ENCODE measurements at regions not wholly inside any gene's neighbourhood (a gene's known extent, or its start where the extent isn't known, plus 50 kb on each side); places are given as distances from the start of the nearest gene placed in this dataset.

DNA sequence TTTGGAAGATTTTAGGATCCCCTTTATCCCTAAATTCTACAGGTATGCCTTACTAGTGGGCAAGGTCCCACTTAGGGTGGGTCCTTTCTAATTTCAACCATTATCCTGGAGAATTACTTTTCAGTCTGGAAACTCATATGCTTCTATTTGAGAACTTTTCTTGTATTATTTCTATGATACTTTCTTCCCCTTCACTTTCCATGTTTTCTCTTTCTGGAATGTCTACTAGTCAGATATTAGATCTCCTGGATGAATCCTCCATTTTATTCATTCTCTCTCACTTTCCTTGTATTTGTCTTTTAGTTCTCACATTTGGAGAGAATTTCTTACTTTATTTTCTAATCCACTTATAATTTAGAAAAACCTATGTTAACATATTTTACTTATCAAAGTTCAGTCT, 83.9 kb upstream of the SIPA1L2 start:
- Histone ChIP-seq H3K27ac (ENCODE audit: extremely low read depth, low read depth, low read length) (no peak overlapping the region), H3K27me3 (ENCODE audit: control insufficient read depth in 2 of 2, insufficient read depth in 2 of 2, low read length in 2 of 2) (no peaks in the 10 kb centered on the region), H3K4me2 (ENCODE audit: insufficient read depth, low read length) (no peak overlapping the region), H3K9me1 (ENCODE audit: control insufficient read depth, insufficient read depth, low read length) (no peaks in the 10 kb centered on the region), H4K20me1 (replicated peaks; ENCODE audit: control insufficient read depth, insufficient read depth, low read length) (no peaks in the 10 kb centered on the region), H3K36me3 (ENCODE audit: control insufficient read depth, insufficient read depth, low read length) (no peaks in the 10 kb centered on the region), H2AFZ (ENCODE audit: low read depth, low read length) (no peak overlapping the region), H3K4me3 (no peak overlapping the region), H3K79me2 (ENCODE audit: control insufficient read depth, insufficient read depth, low read length) (no peaks in the 10 kb centered on the region), H3K4me1 (replicated peaks in 1 of 2; ENCODE audit: control insufficient read depth in 2 of 2, insufficient read depth in 2 of 2, low read length in 2 of 2) (no peaks in the 10 kb centered on the region), H3K9me3 (replicated peaks; ENCODE audit: control insufficient read depth, insufficient read depth, low read depth, low read length) (no peaks in the 10 kb centered on the region), H3K9ac (ENCODE audit: insufficient read depth in 1 of 2, low read depth in 2 of 2, low read length in 2 of 2) (no peak overlapping the region)
- TF ChIP-seq TAF7 (tag; IDR thresholded peaks at IDR 0.05): no peak
- ChIA-PET POLR2A (no interaction called here), CTCF (ENCODE audit: low intra/inter-chr PET ratio) (no interaction called here)
- in situ Hi-C loops (cut with MboI): no loop called here
- BruUV-seq (replicated peaks): no TSS peak
- ATAC-seq (no peak), DNase-seq (ENCODE audit: extremely low read depth in 1 of 4, low spot score in 3 of 4) (no peak), FAIRE-seq (no peak)
- intact Hi-C loops (cut with micrococcal nuclease): no loop called here

DNA sequence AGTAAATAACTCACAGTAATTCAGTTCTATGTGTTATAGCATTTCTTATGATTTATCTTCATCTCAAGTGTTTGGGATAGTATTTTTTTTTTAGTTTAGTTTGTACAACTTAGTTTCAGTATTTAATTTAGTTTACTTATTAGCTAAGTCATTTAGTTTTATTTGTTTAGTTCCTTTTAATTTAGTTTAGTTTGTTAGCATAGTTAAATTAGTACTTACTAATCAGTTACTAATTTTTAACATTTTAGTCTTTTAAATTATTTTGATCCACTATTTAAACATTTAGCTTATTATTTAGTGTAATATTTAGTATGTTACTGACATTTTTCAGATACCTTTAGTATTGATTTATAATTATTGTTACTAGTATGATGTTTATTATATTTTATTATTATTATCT, 85.2 kb upstream of the SIPA1L2 start:
- Histone ChIP-seq H3K4me2 (ENCODE audit: insufficient read depth, low read length) (no peak overlapping the region), H3K4me3 (no peak overlapping the region), H4K20me1 (replicated peaks; ENCODE audit: control insufficient read depth, insufficient read depth, low read length) (no peaks in the 10 kb centered on the region), H3K9me3 (replicated peaks; ENCODE audit: control insufficient read depth, insufficient read depth, low read depth, low read length) (no peaks in the 10 kb centered on the region), H3K79me2 (ENCODE audit: control insufficient read depth, insufficient read depth, low read length) (no peaks in the 10 kb centered on the region), H3K27me3 (ENCODE audit: control insufficient read depth in 2 of 2, insufficient read depth in 2 of 2, low read length in 2 of 2) (no peaks in the 10 kb centered on the region), H3K9me1 (ENCODE audit: control insufficient read depth, insufficient read depth, low read length) (no peaks in the 10 kb centered on the region), H3K36me3 (ENCODE audit: control insufficient read depth, insufficient read depth, low read length) (no peaks in the 10 kb centered on the region), H3K9ac (ENCODE audit: insufficient read depth in 1 of 2, low read depth in 2 of 2, low read length in 2 of 2) (no peak overlapping the region), H2AFZ (ENCODE audit: low read depth, low read length) (no peak overlapping the region), H3K27ac (ENCODE audit: extremely low read depth, low read depth, low read length) (no peak overlapping the region), H3K4me1 (replicated peaks in 1 of 2; ENCODE audit: control insufficient read depth in 2 of 2, insufficient read depth in 2 of 2, low read length in 2 of 2) (no peaks in the 10 kb centered on the region)
- ATAC-seq (no peak), FAIRE-seq (no peak), DNase-seq (ENCODE audit: extremely low read depth in 1 of 4, low spot score in 3 of 4) (no peak)
- CTCF ChIA-PET (ENCODE audit: low intra/inter-chr PET ratio): interaction anchor here (0.6 kb wide), 1 partner anchor 148 kb away, joined by 4 read pairs; no protein-coding TSS in a partner anchor
- in situ Hi-C loops (cut with MboI) (no loop called here), intact Hi-C loops (cut with micrococcal nuclease) (no loop called here)
- POLR2A ChIA-PET: no interaction called here
- no TSS peak for BruUV-seq (replicated peaks)
- no peak for TF ChIP-seq MTA3 (IDR thresholded peaks at IDR 0.05; ENCODE audit: borderline replicate concordance)
- TF ChIP-seq POLR2G (IDR thresholded peaks at IDR 0.05; ENCODE audit: low read depth, low read length): no peak
- no peak for TF ChIP-seq XRCC3 (IDR thresholded peaks at IDR 0.05)
- TF ChIP-seq SFPQ (IDR thresholded peaks at IDR 0.05; ENCODE audit: low read depth, low read length): no peak
- no peak for TF ChIP-seq POLR2A (conservative IDR thresholded peaks at IDR 0.05)
- TF ChIP-seq, protein P1, sequence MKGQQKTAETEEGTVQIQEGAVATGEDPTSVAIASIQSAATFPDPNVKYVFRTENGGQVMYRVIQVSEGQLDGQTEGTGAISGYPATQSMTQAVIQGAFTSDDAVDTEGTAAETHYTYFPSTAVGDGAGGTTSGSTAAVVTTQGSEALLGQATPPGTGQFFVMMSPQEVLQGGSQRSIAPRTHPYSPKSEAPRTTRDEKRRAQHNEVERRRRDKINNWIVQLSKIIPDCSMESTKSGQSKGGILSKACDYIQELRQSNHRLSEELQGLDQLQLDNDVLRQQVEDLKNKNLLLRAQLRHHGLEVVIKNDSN (CRISPR knock-in tag; IDR thresholded peaks at IDR 0.05): no peak
- TF ChIP-seq, protein P2, sequence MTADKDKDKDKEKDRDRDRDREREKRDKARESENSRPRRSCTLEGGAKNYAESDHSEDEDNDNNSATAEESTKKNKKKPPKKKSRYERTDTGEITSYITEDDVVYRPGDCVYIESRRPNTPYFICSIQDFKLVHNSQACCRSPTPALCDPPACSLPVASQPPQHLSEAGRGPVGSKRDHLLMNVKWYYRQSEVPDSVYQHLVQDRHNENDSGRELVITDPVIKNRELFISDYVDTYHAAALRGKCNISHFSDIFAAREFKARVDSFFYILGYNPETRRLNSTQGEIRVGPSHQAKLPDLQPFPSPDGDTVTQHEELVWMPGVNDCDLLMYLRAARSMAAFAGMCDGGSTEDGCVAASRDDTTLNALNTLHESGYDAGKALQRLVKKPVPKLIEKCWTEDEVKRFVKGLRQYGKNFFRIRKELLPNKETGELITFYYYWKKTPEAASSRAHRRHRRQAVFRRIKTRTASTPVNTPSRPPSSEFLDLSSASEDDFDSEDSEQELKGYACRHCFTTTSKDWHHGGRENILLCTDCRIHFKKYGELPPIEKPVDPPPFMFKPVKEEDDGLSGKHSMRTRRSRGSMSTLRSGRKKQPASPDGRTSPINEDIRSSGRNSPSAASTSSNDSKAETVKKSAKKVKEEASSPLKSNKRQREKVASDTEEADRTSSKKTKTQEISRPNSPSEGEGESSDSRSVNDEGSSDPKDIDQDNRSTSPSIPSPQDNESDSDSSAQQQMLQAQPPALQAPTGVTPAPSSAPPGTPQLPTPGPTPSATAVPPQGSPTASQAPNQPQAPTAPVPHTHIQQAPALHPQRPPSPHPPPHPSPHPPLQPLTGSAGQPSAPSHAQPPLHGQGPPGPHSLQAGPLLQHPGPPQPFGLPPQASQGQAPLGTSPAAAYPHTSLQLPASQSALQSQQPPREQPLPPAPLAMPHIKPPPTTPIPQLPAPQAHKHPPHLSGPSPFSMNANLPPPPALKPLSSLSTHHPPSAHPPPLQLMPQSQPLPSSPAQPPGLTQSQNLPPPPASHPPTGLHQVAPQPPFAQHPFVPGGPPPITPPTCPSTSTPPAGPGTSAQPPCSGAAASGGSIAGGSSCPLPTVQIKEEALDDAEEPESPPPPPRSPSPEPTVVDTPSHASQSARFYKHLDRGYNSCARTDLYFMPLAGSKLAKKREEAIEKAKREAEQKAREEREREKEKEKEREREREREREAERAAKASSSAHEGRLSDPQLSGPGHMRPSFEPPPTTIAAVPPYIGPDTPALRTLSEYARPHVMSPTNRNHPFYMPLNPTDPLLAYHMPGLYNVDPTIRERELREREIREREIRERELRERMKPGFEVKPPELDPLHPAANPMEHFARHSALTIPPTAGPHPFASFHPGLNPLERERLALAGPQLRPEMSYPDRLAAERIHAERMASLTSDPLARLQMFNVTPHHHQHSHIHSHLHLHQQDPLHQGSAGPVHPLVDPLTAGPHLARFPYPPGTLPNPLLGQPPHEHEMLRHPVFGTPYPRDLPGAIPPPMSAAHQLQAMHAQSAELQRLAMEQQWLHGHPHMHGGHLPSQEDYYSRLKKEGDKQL (CRISPR knock-in tag; IDR thresholded peaks at IDR 0.05; ENCODE audit: borderline replicate concordance): no peak
- TF ChIP-seq ZKSCAN1 (IDR thresholded peaks at IDR 0.05; ENCODE audit: low read depth, low read length): no peak
- TF ChIP-seq TCF3 (CRISPR knock-in tag; IDR thresholded peaks at IDR 0.05): no peak
